Ovary (tissue), 7 donors: ENCODE measurements at regions not wholly inside any gene's neighbourhood (a gene's known extent, or its start where the extent isn't known, plus 50 kb on each side); places are given as distances from the start of the nearest gene placed in this dataset.

Source experiments
- DNase-seq, 5 donors: peaks; one replicate each; pipeline ENCODE4 v3.0.0-alpha.2; 2019 to 2020
- H3K27ac ChIP-seq, 2 donors: fragments of 200-600 bp; one replicate each; pipeline versions ENCODE4 v1.5.1 to v1.8.0; 2019 to 2022
- H3K27me3 ChIP-seq: fragments of 200-600 bp; one replicate; pipeline ENCODE4 v1.8.0; 2022
- H3K36me3 ChIP-seq: fragments of 200-600 bp; sonication (generic); one replicate; pipeline ENCODE4 v1.5.1; 2019
- H3K4me1 ChIP-seq: one replicate; pipeline ENCODE4 v1.8.1; 2013; ENCODE audit warnings: mild to moderate bottlenecking, moderate library complexity; ENCODE audit not compliant: insufficient read depth
- H3K4me3 ChIP-seq: fragments of 200-600 bp; sonication (generic); one replicate; pipeline ENCODE4 v1.5.1; 2017
- H3K9me3 ChIP-seq, 2 donors: fragments of 200-600 bp in 1 of 2; sonication (generic) in 1 of 2; one replicate each; pipeline versions ENCODE4 v1.5.1 to v1.8.1; 2013 to 2019; ENCODE audit warnings: mild to moderate bottlenecking in 1 of 2, moderate library complexity in 1 of 2
- EP300 ChIP-seq: sonication (generic); formaldehyde crosslinking; IDR thresholded peaks from one replicate; pipeline ENCODE4 v1.6.1; 2017; ENCODE audit warnings: antibody characterized with exemption
- POLR2A ChIP-seq: fragments of 450-650 bp; IDR thresholded peaks from one replicate; pipeline ENCODE4 v1.6.1; 2017; ENCODE audit warnings: antibody characterized with exemption, mild to moderate bottlenecking, moderate library complexity
- WGBS, 3 donors: extraction: QIAGEN DNeasy Blood & Tissue Kit in 1 of 3; methylation state at CpG; one replicate each; pipeline versions ENCODE4 v1.1.5 to v1.1.7; 2013 to 2017; 5-methylcytosine and 5-hydroxymethylcytosine counted together
- intact Hi-C, 4 donors: fragments of 100-400 bp; cut with DNase I; formaldehyde crosslinking; loops; one replicate each; pipeline versions ENCODE4 v1.11.0 to v1.15.1; 2022 to 2023
- TF ChIP-seq, protein P1 (sequence below), 3 donors: fragments of 450-650 bp in 2 of 3; fragments of 200-600 bp in 1 of 3; IDR thresholded peaks; one replicate each; pipeline versions ENCODE4 v1.5.1 to v1.8.0; 2016 to 2022; ENCODE audit warnings: antibody characterized with exemption in 3 of 3, mild to moderate bottlenecking in 1 of 3
- donor health status: DM: no; HTN: no; CAD: no; lungs with moderate emphysema.
- donor health status: DM: no; HTN: no; CAD: no.
- donor health status: Bipolar disorder and iron deficiency.
- donor health status: DM: no; HTN: no; CAD: no.
- donor health status: DM: yes; HTN: yes; CAD: no.

DNA sequence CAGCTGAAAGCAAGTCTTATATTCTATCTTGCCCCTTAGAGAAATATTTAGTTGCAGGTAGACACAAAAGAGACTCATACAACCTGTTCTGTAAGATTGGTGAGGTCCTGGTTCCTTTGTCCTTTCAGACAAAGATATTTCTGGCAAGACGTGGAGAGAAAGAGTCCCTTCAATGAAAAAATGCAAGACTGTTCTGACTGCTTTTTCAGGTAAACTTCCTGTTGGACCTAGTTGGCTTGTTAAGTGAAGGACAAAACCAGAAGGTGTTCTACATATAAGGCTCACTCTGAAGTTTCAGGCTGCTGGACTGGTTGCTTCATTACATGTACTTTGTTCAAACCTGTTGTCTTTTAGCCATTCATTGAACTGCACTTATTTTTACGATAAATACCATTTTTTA, 119.0 kb upstream of the PTPRZ1 start:
- no peak for DNase-seq
- H3K27ac ChIP-seq: no peak overlapping the region
- no peaks in the 10 kb centered on the region for H3K27me3 ChIP-seq
- no peaks in the 10 kb centered on the region for H3K4me1 ChIP-seq
- H3K4me3 ChIP-seq: no peak overlapping the region
- no peaks in the 10 kb centered on the region for H3K9me3 ChIP-seq
- intact Hi-C loops: loop anchor here in 1 of 4 donors (10.0 kb wide), 1 partner anchor 241 kb away; no protein-coding TSS in a partner anchor
- no peaks in the 10 kb centered on the region for H3K36me3 ChIP-seq
- TF ChIP-seq POLR2A: no peak
- TF ChIP-seq, protein P1, sequence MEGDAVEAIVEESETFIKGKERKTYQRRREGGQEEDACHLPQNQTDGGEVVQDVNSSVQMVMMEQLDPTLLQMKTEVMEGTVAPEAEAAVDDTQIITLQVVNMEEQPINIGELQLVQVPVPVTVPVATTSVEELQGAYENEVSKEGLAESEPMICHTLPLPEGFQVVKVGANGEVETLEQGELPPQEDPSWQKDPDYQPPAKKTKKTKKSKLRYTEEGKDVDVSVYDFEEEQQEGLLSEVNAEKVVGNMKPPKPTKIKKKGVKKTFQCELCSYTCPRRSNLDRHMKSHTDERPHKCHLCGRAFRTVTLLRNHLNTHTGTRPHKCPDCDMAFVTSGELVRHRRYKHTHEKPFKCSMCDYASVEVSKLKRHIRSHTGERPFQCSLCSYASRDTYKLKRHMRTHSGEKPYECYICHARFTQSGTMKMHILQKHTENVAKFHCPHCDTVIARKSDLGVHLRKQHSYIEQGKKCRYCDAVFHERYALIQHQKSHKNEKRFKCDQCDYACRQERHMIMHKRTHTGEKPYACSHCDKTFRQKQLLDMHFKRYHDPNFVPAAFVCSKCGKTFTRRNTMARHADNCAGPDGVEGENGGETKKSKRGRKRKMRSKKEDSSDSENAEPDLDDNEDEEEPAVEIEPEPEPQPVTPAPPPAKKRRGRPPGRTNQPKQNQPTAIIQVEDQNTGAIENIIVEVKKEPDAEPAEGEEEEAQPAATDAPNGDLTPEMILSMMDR (IDR thresholded peaks at IDR 0.05): no peak
- no peak for TF ChIP-seq EP300
- 80 to 91% (median 81%) methylated on average over 2 of the region's 2 CpGs for WGBS, 3 donors

DNA sequence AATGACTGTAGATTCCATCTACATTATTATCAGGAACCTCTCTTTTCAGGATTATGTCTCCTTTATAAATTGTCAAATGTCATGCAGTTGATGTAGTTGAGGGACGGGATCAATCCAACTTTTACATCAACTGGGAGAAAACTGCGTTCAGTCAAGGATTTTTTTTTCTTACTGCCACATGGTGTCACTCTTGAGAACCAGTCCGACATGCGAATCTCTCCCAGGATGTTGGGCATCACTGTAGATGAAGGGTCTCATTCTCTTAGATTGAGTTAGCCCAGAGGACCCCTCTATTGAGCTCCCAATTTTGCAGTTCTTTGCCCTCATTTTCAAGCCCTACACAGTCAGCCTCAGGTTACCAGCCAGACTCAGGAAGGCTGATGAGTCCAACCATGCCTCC, 120.3 kb upstream of the PTPRZ1 start:
- no peaks in the 10 kb centered on the region for H3K4me1 ChIP-seq
- intact Hi-C loops: loop anchor here in 1 of 4 donors (10.0 kb wide), 1 partner anchor 242 kb away; no protein-coding TSS in a partner anchor
- H3K27me3 ChIP-seq: no peaks in the 10 kb centered on the region
- no peaks in the 10 kb centered on the region for H3K36me3 ChIP-seq
- 11 to 17% (median 13%) methylated on average over 4 of the region's 4 CpGs for WGBS, 3 donors
- H3K27ac ChIP-seq: no peak overlapping the region
- no peak for DNase-seq
- TF ChIP-seq, protein P1 (IDR thresholded peaks at IDR 0.05): no peak
- no peak for TF ChIP-seq POLR2A
- no peak for TF ChIP-seq EP300
- H3K4me3 ChIP-seq: no peak overlapping the region
- H3K9me3 ChIP-seq: no peaks in the 10 kb centered on the region

DNA sequence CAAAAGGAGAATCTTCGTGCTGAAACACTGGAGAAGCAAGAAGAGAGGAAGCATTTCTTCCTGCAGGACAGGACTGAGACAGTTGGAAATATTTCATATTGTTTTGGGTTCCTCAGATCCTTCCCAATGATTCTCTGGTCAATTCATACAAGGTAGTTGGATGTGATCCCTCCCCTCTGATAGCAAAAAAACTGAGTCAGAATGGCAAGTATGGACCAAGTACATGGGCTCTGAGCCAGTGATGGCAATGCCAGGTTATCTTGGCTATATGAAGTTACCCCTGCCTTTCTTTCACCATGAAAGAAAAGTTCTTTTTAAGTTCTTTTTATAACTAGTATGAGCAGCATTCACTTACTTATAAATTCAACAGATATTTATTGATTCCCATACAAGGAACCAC, 124.4 kb upstream of the PTPRZ1 start:
- Histone ChIP-seq H3K4me1 (no peaks in the 10 kb centered on the region), H3K36me3 (no peaks in the 10 kb centered on the region), H3K27me3 (no peaks in the 10 kb centered on the region), H3K27ac (no peak overlapping the region), H3K4me3 (no peak overlapping the region), H3K9me3 (no peaks in the 10 kb centered on the region)
- DNase-seq: no peak
- 39 to 56% (median 44%) methylated on average over 1 of the region's 1 CpG for WGBS, 3 donors
- intact Hi-C loops: no loop called here
- TF ChIP-seq, protein P1 (IDR thresholded peaks at IDR 0.05): no peak
- TF ChIP-seq EP300 (no peak), POLR2A (no peak)

DNA sequence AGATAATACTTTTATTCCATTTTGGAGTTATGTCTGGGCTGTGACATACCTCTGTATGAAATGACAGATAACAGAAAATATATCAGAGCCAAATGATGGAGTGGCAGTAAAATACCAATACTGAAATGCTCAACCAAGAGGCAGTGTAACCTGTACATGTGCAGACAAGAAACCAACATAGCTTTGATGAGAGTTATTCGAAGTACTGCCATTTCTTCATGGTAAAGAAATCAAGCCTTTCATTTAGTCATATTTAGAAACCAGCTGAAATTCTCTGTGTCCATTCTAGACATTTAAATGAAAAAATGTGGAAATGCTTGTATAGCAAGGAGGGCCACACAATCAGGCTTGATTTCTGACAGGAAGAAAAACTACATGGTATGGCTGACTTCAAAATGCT, 127.1 kb upstream of the PTPRZ1 start:
- Histone ChIP-seq H3K27me3 (no peaks in the 10 kb centered on the region), H3K9me3 (no peaks in the 10 kb centered on the region), H3K36me3 (no peaks in the 10 kb centered on the region), H3K4me3 (no peak overlapping the region), H3K4me1 (no peaks in the 10 kb centered on the region), H3K27ac (no peak overlapping the region)
- intact Hi-C loops: no loop called here
- WGBS, 3 donors: 85 to 93% (median 88%) methylated on average over 1 of the region's 1 CpG
- no peak for DNase-seq
- TF ChIP-seq POLR2A (no peak), EP300 (no peak)
- TF ChIP-seq, protein P1 (IDR thresholded peaks at IDR 0.05): no peak
